Neutrophil (primary cell): ENCODE measurements at regions not wholly inside any gene's neighbourhood (a gene's known extent, or its start where the extent isn't known, plus 50 kb on each side); places are given as distances from the start of the nearest gene placed in this dataset.

Experiments used
- H3K27ac ChIP-seq: fragments of 200-600 bp; sonication (generic); 2 replicates; pipeline ENCODE4 v1.5.1; 2016; ENCODE audit warnings: mild to moderate bottlenecking, moderate library complexity
- H3K27me3 ChIP-seq: fragments of 200-600 bp; sonication (generic); 2 replicates; pipeline ENCODE4 v1.6.0; 2016; ENCODE audit warnings: mild to moderate bottlenecking
- H3K36me3 ChIP-seq: fragments of 200-600 bp; sonication (generic); 2 replicates; pipeline ENCODE4 v1.5.1; 2017
- H3K4me1 ChIP-seq, 2 experiments: fragments of 200-600 bp in 1 of 2; sonication (generic) in 1 of 2; 1 replicate in 1 of 2; 2 replicates in 1 of 2; pipeline versions ENCODE4 v1.5.1 to v1.6.1; 2013 to 2016; ENCODE audit warnings: low read depth in 1 of 2, low read length in 1 of 2, mild to moderate bottlenecking in 1 of 2, moderate library complexity in 1 of 2; ENCODE audit not compliant: control insufficient read depth in 1 of 2, insufficient read depth in 1 of 2
- H3K4me3 ChIP-seq, 2 experiments: fragments of 200-600 bp in 1 of 2; sonication (generic) in 1 of 2; 1 replicate in 1 of 2; 2 replicates in 1 of 2; pipeline ENCODE4 v1.5.1; 2013 to 2016; ENCODE audit warnings: low read depth in 1 of 2, low read length in 1 of 2, mild to moderate bottlenecking in 1 of 2, moderate library complexity in 1 of 2
- H3K9me3 ChIP-seq: fragments of 200-600 bp; sonication (generic); 2 replicates; pipeline ENCODE4 v1.5.1; 2016
- TF ChIP-seq, protein P1 (sequence below): fragments of 200-600 bp; sonication (generic); IDR thresholded peaks from 2 replicates; pipeline ENCODE4 v1.5.1; 2016; ENCODE audit warnings: antibody characterized with exemption

- Histone ChIP-seq H3K36me3 (no peaks in the 10 kb centered on the region), H3K4me1 (peaks cover 0 to 3% of the 10 kb centered on the region in 2 experiments), H3K4me3 (no peak overlapping the region), H3K27me3 (no peaks in the 10 kb centered on the region), H3K9me3 (no peaks in the 10 kb centered on the region), H3K27ac (no peak overlapping the region)
- TF ChIP-seq, protein P1, sequence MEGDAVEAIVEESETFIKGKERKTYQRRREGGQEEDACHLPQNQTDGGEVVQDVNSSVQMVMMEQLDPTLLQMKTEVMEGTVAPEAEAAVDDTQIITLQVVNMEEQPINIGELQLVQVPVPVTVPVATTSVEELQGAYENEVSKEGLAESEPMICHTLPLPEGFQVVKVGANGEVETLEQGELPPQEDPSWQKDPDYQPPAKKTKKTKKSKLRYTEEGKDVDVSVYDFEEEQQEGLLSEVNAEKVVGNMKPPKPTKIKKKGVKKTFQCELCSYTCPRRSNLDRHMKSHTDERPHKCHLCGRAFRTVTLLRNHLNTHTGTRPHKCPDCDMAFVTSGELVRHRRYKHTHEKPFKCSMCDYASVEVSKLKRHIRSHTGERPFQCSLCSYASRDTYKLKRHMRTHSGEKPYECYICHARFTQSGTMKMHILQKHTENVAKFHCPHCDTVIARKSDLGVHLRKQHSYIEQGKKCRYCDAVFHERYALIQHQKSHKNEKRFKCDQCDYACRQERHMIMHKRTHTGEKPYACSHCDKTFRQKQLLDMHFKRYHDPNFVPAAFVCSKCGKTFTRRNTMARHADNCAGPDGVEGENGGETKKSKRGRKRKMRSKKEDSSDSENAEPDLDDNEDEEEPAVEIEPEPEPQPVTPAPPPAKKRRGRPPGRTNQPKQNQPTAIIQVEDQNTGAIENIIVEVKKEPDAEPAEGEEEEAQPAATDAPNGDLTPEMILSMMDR, result no peak
These were observed 156.5 kb downstream of the TLE3 start for GRCh38 chr15:69941301-69941605.

GRCh38 chr15:69941706-69942495 is 155.8 kb downstream of the TLE3 start:
- no peak overlapping the region for H3K4me3 ChIP-seq
- H3K9me3 ChIP-seq, result no peaks in the 10 kb centered on the region
- peaks cover 0 to 3% of the 10 kb centered on the region in 2 experiments for H3K4me1 ChIP-seq
- no peak overlapping the region for H3K27ac ChIP-seq
- H3K36me3 ChIP-seq, result no peaks in the 10 kb centered on the region
- TF ChIP-seq, protein P1, result no peak
- no peaks in the 10 kb centered on the region for H3K27me3 ChIP-seq

DNA sequence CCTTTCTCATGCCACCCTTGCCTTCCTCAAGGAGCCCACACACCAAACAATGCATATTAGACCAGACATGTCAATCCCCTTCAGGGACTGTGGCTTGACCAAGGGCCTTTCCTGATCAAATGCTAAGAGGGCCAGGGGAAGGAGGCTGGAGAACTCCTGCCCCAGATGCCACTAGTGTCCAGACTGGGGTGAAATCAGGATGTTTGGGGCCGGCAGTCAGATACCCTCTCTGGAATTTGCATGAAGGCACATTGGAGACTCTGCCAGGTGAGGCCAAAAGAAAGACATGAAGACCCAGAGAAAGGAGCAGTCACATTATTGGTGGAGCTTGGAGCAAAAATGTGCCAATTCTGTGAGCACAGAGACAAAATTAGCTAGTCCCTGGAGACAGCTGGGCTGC is 154.1 kb downstream of the TLE3 start:
- TF ChIP-seq, protein P1, result no peak
- Histone ChIP-seq H3K9me3 (no peaks in the 10 kb centered on the region), H3K27ac (no peak overlapping the region), H3K27me3 (no peaks in the 10 kb centered on the region), H3K4me1 (no peaks in the 10 kb centered on the region), H3K4me3 (no peak overlapping the region), H3K36me3 (no peaks in the 10 kb centered on the region)

- Histone ChIP-seq H3K27me3 (no peaks in the 10 kb centered on the region), H3K27ac (no peak overlapping the region), H3K4me1 (no peaks in the 10 kb centered on the region), H3K36me3 (no peaks in the 10 kb centered on the region), H3K4me3 (no peak overlapping the region), H3K9me3 (no peaks in the 10 kb centered on the region)
- TF ChIP-seq, protein P1, result no peak
These were observed 152.0 kb downstream of the TLE3 start for GRCh38 chr15:69945729-69946128.

DNA sequence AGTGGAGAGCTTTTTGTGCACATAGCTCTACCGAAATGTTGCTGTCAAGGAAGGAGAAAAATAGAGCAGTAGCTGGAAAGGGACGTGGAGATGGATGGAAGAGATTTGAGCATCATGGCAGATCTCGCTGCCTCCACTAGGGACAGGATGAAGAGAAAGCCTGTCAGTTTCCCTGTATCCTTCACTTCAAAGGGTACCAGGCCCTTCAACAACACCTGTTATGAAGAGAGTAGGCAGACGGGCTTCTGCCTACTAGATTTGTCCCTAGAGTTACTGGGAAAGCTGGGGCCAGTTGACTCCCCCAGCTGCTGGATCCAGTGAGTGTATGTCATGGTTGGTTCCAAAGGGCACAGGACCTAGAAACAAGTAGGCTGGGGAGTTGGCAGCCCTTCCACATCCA is 150.8 kb downstream of the TLE3 start:
- no peak overlapping the region for H3K27ac ChIP-seq
- H3K4me1 ChIP-seq, result no peaks in the 10 kb centered on the region
- TF ChIP-seq, protein P1, result no peak
- H3K4me3 ChIP-seq, result no peak overlapping the region
- H3K9me3 ChIP-seq, result no peaks in the 10 kb centered on the region
- H3K27me3 ChIP-seq, result no peaks in the 10 kb centered on the region
- no peaks in the 10 kb centered on the region for H3K36me3 ChIP-seq
